H9 (cell line): ENCODE measurements at regions not wholly inside any gene's neighbourhood (a gene's known extent, or its start where the extent isn't known, plus 50 kb on each side); places are given as distances from the start of the nearest gene placed in this dataset.

Source experiments
- DNase-seq: peaks from one replicate; pipeline ENCODE4 v3.0.0-alpha.2; 2017
- H2AFZ ChIP-seq: one replicate; pipeline ENCODE4 v1.6.1; 2013; ENCODE audit warnings: mild to moderate bottlenecking, low read length, control low read depth, moderate library complexity
- H2AK5ac ChIP-seq: 2 replicates; pipeline ENCODE4 v1.6.1; 2013; ENCODE audit warnings: low read length, control low read depth, mixed read lengths; ENCODE audit not compliant: insufficient read length
- H2BK120ac ChIP-seq: one replicate; pipeline ENCODE4 v1.6.1; 2013; ENCODE audit warnings: low read depth, mild to moderate bottlenecking, low read length, control low read depth, inconsistent platforms; ENCODE audit not compliant: poor library complexity, severe bottlenecking
- H2BK12ac ChIP-seq: 2 replicates; pipeline ENCODE4 v1.6.1; 2013; ENCODE audit warnings: low read length, control low read depth, mixed read lengths, low read depth; ENCODE audit not compliant: insufficient read length
- H2BK15ac ChIP-seq: 2 replicates; pipeline ENCODE4 v1.6.1; 2013; ENCODE audit warnings: low read depth, low read length, control low read depth
- H2BK20ac ChIP-seq: one replicate; pipeline ENCODE4 v1.6.1; 2013; ENCODE audit warnings: low read depth, mild to moderate bottlenecking, low read length, control low read depth, inconsistent platforms; ENCODE audit not compliant: poor library complexity, severe bottlenecking
- H2BK5ac ChIP-seq: 2 replicates; pipeline ENCODE4 v1.6.1; 2013; ENCODE audit warnings: low read length, control low read depth, mixed read lengths; ENCODE audit not compliant: insufficient read length
- H3K14ac ChIP-seq: 2 replicates; pipeline ENCODE4 v1.6.1; 2013; ENCODE audit warnings: low read length, control low read depth; ENCODE audit not compliant: insufficient read depth
- H3K18ac ChIP-seq: 2 replicates; pipeline ENCODE4 v1.6.1; 2013; ENCODE audit warnings: low read depth, mild to moderate bottlenecking, mixed read lengths, low read length, control low read depth; ENCODE audit not compliant: insufficient read length
- H3K23ac ChIP-seq: 2 replicates; pipeline ENCODE4 v1.6.1; 2013; ENCODE audit warnings: low read length, control low read depth, mixed read lengths, low read depth; ENCODE audit not compliant: insufficient read length
- H3K23me2 ChIP-seq: 2 replicates; pipeline ENCODE4 v1.6.1; 2013; ENCODE audit warnings: low read depth, mild to moderate bottlenecking, mixed read lengths, low read length, control low read depth; ENCODE audit not compliant: insufficient read length, poor library complexity, severe bottlenecking
- H3K27ac ChIP-seq: 2 replicates; pipeline ENCODE4 v1.5.1; 2013; ENCODE audit warnings: low read length, control low read depth, mixed read lengths, low read depth; ENCODE audit not compliant: insufficient read length
- H3K27me3 ChIP-seq: 2 replicates; pipeline ENCODE4 v1.6.1; 2013; ENCODE audit warnings: low read length, control low read depth, inconsistent platforms; ENCODE audit not compliant: insufficient read depth
- H3K4ac ChIP-seq: 2 replicates; pipeline ENCODE4 v1.6.1; 2013; ENCODE audit warnings: low read depth, mild to moderate bottlenecking, control low read depth, inconsistent platforms, low read length, moderate library complexity
- H3K4me1 ChIP-seq: 2 replicates; pipeline ENCODE4 v1.6.1; 2013; ENCODE audit warnings: low read length, control low read depth, inconsistent platforms; ENCODE audit not compliant: insufficient read depth
- H3K4me2 ChIP-seq: 2 replicates; pipeline ENCODE4 v1.6.1; 2013; ENCODE audit warnings: low read length, control low read depth, mixed read lengths; ENCODE audit not compliant: insufficient read length, insufficient read depth
- H3K56ac ChIP-seq: 2 replicates; pipeline ENCODE4 v1.6.1; 2013; ENCODE audit warnings: low read depth, mild to moderate bottlenecking, mixed read lengths, low read length, control low read depth; ENCODE audit not compliant: insufficient read length
- H3K79me1 ChIP-seq: 2 replicates; pipeline ENCODE4 v1.6.1; 2013; ENCODE audit warnings: low read depth, mild to moderate bottlenecking, moderate library complexity, low read length, control low read depth, inconsistent platforms; ENCODE audit not compliant: insufficient read depth, poor library complexity, severe bottlenecking
- H3K79me2 ChIP-seq: 2 replicates; pipeline ENCODE4 v1.6.1; 2013; ENCODE audit warnings: low read length, control low read depth, inconsistent platforms; ENCODE audit not compliant: insufficient read depth
- H3K9ac ChIP-seq: 2 replicates; pipeline ENCODE4 v1.6.1; 2013; ENCODE audit warnings: low read length, control low read depth, mixed read lengths; ENCODE audit not compliant: insufficient read length; ENCODE audit errors: extremely low read depth
- H3K9me3 ChIP-seq: one replicate; pipeline ENCODE4 v1.6.1; 2013; ENCODE audit warnings: low read depth, low read length, inconsistent platforms; ENCODE audit not compliant: control insufficient read depth
- H3T11ph ChIP-seq: one replicate; pipeline ENCODE4 v1.6.1; 2013; ENCODE audit warnings: mild to moderate bottlenecking, low read length, control low read depth, inconsistent platforms
- H4K20me1 ChIP-seq: one replicate; pipeline ENCODE4 v1.6.1; 2013; ENCODE audit not compliant: control insufficient read depth, insufficient read length, insufficient read depth
- H4K5ac ChIP-seq: 2 replicates; pipeline ENCODE4 v1.6.1; 2013; ENCODE audit warnings: low read depth, mild to moderate bottlenecking, mixed read lengths, low read length, control low read depth; ENCODE audit not compliant: insufficient read length
- H4K8ac ChIP-seq: replicated peaks from 2 replicates; pipeline ENCODE4 v1.6.1; 2013; ENCODE audit warnings: low read length, control low read depth, mixed read lengths, low read depth; ENCODE audit not compliant: insufficient read length
- H4K91ac ChIP-seq: 2 replicates; pipeline ENCODE4 v1.6.1; 2013; ENCODE audit warnings: low read depth, mild to moderate bottlenecking, moderate library complexity, mixed read lengths, low read length, control low read depth; ENCODE audit not compliant: insufficient read length
- H3K27ac Mint-ChIP-seq, 3 experiments: 2 replicates in 2 of 3; 3 replicates in 1 of 3; pipeline ENCODE4 v1.8.0; 2020 to 2021; ENCODE audit warnings: mixed read lengths in 3 of 3, mild to moderate bottlenecking in 1 of 3, moderate library complexity in 1 of 3
- H3K27me3 Mint-ChIP-seq: 2 replicates; pipeline ENCODE4 v1.8.0; 2021; ENCODE audit warnings: low read depth, mild to moderate bottlenecking, moderate library complexity, mixed read lengths
- H3K36me3 Mint-ChIP-seq, 3 experiments: 2 replicates in 2 of 3; 3 replicates in 1 of 3; pipeline ENCODE4 v1.8.0; 2020 to 2021; ENCODE audit warnings: low read depth in 3 of 3, mixed read lengths in 3 of 3; ENCODE audit not compliant: insufficient read depth in 1 of 3
- H3K4me1 Mint-ChIP-seq, 2 experiments: 2 replicates each; pipeline ENCODE4 v1.8.0; 2020; ENCODE audit warnings: mixed read lengths in 2 of 2
- H3K4me3 Mint-ChIP-seq, 2 experiments: 2 replicates in 1 of 2; 3 replicates in 1 of 2; pipeline ENCODE4 v1.8.0; 2020 to 2021; ENCODE audit warnings: mild to moderate bottlenecking in 2 of 2, mixed read lengths in 2 of 2, moderate library complexity in 1 of 2
- H3K9me3 Mint-ChIP-seq, 2 experiments: 2 replicates in 1 of 2; 3 replicates in 1 of 2; pipeline ENCODE4 v1.8.0; 2020; ENCODE audit warnings: mild to moderate bottlenecking in 2 of 2, mixed read lengths in 2 of 2, moderate library complexity in 1 of 2
- WGBS: extraction: QIAGEN DNeasy Blood & Tissue Kit; methylation state at CpG from one replicate; pipeline ENCODE4 v1.1.7; 2013; ENCODE audit warnings: missing lambda C conversion rate, low lambda C conversion rate, mixed read lengths; ENCODE audit not compliant: insufficient read length; ENCODE audit errors: extremely low coverage; 5-methylcytosine and 5-hydroxymethylcytosine counted together
- TF ChIP-seq, protein P1 (sequence below): fragments of 200-600 bp; sonication (generic); conservative IDR thresholded peaks from 3 replicates; pipeline ENCODE4 v1.8.0; 2021; ENCODE audit warnings: antibody characterized with exemption, mild to moderate bottlenecking

DNA sequence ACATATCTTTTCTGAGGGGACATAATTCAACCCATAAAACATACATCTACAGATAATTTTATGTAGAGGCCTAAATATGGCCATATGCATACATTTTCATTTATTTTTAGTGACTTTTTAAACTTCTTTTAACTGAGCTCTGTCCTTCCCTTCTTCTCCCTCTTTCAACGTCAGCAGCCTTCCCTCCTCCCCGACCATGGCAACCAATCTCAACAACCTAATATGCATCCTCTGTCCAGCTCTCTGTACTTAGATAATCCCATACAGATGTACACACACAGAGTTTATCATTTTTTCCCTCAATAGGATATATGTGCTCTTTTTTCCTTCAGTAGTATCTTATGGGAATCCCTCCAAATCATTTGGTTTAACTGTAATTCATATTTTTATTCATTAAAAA is 94.3 kb downstream of the CCDC71L start:
- Histone ChIP-seq H2BK5ac (no peak overlapping the region), H4K8ac (no peak overlapping the region), H3K9ac (no peak overlapping the region), H3K4ac (no peak overlapping the region), H3K18ac (no peak overlapping the region), H2BK120ac (no peak overlapping the region), H3K23me2 (no peaks in the 10 kb centered on the region), H3K4me1 (peaks cover 2% of the 10 kb centered on the region; the same call in 1 of the 2 replicates), H2AK5ac (no peak overlapping the region), H2BK20ac (no peak overlapping the region), H4K91ac (no peak overlapping the region), H2AFZ (no peak overlapping the region), H3K14ac (no peak overlapping the region), H2BK15ac (no peak overlapping the region), H3K79me2 (no peaks in the 10 kb centered on the region), H3K79me1 (no peaks in the 10 kb centered on the region), H3T11ph (no peak overlapping the region), H3K23ac (no peak overlapping the region), H3K27ac (no peak overlapping the region), H4K5ac (no peak overlapping the region), H2BK12ac (no peak overlapping the region), H3K56ac (no peak overlapping the region), H3K4me2 (no peak overlapping the region), H3K9me3 (no peaks in the 10 kb centered on the region), H3K27me3 (no peaks in the 10 kb centered on the region), H4K20me1 (no peaks in the 10 kb centered on the region)
- Mint-ChIP-seq H3K36me3 (peaks cover 0 to 3% (median 0%) of the 10 kb centered on the region in 3 experiments; a peak in 3 of 7 replicates), H3K4me3 (no peak overlapping the region), H3K27me3 (no peaks in the 10 kb centered on the region), H3K27ac (no peak overlapping the region), H3K9me3 (peaks cover 0 to 3% of the 10 kb centered on the region in 2 experiments; a peak in 3 of 5 replicates), H3K4me1 (peaks cover 10% of the 10 kb centered on the region in 2 experiments)
- WGBS, result no CpG with 5 or more reads among the region's 2 CpGs
- no peak for DNase-seq
- TF ChIP-seq, protein P1, sequence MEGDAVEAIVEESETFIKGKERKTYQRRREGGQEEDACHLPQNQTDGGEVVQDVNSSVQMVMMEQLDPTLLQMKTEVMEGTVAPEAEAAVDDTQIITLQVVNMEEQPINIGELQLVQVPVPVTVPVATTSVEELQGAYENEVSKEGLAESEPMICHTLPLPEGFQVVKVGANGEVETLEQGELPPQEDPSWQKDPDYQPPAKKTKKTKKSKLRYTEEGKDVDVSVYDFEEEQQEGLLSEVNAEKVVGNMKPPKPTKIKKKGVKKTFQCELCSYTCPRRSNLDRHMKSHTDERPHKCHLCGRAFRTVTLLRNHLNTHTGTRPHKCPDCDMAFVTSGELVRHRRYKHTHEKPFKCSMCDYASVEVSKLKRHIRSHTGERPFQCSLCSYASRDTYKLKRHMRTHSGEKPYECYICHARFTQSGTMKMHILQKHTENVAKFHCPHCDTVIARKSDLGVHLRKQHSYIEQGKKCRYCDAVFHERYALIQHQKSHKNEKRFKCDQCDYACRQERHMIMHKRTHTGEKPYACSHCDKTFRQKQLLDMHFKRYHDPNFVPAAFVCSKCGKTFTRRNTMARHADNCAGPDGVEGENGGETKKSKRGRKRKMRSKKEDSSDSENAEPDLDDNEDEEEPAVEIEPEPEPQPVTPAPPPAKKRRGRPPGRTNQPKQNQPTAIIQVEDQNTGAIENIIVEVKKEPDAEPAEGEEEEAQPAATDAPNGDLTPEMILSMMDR, result no peak
